ENCODE measurements at regions not wholly inside any gene's neighbourhood (a gene's known extent, or its start where the extent isn't known, plus 50 kb on each side); places are given as distances from the start of the nearest gene placed in this dataset.
"Not testable (repeated sequence)": the region's sequence is repeated elsewhere in the genome, so short reads cannot be mapped to it uniquely, and the experiment has no call there.

DNA sequence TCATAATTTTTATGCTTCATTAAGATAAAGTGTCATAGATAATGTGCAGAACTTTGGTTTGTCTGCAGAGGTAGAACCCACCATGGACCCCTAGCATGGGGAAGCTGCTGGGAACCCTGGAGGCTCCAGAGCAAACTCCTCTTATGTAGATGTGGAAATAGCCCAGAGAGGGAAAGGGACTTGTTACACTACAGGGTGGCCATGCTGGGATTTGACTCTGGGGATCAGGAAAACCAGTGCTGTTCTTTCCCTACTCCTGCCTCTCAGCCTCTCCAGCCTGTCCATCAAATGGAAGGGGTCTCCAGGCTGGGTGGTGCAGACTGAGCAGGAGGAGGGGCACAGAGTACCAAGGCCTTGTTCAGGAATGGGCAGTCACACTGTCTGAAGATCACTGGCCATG, 54.2 kb downstream of the MSX1 start:
- no peak for DNase-seq

- no peak for DNase-seq
Observed at GRCh38 chr4:4914059-4914820, 54.8 kb downstream of the MSX1 start.

GRCh38 chr4:4914965-4915845, 55.7 kb downstream of the MSX1 start:
- no peak for DNase-seq

GRCh38 chr4:4918067-4918466, 58.6 kb downstream of the MSX1 start:
- DNase-seq: no peak

- no peak for DNase-seq
Observed at GRCh38 chr4:4919927-4920326, 60.5 kb downstream of the MSX1 start.

GRCh38 chr4:4921077-4921476, 61.6 kb downstream of the MSX1 start:
- DNase-seq: no peak

DNA sequence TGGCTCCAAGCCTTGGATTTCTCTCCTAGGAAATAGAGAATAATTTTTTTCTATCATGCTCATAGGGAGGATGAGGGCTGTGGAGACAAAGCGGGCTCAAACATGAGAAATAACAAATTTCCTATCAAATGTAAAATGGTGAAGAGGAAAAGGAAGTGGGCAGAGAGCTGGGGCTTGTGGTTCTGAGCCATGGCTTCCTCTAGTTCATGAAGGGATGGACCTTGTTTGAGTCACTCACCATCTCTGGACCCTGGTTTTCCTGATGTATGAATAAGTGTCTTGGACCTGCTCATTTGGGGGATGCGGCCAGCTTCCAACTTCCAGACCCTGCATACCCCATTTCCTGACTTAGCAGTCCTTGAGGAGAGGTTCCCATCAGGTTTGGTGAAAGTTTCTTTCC, 63.0 kb downstream of the MSX1 start:
- DNase-seq: no peak

DNA sequence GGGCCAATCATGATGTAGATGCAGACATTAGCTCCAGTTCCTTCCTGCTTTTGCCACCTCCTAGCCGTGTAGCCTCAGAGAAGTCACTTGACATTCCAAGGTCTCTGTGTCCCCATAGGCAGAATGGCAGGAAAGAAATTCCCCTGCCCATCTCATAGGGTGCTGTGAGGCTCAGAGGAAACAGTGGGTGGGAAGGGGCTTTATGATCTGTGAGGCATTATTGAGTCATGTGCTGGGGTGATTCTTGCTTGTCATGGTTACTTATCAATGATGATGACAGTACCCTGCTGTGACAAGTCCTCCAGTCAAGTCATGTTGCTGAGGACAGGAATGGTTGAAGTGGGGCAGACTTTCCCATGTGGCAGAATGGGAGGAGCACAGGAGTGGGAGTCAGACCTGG, 63.7 kb downstream of the MSX1 start:
- DNase-seq: no peak

DNA sequence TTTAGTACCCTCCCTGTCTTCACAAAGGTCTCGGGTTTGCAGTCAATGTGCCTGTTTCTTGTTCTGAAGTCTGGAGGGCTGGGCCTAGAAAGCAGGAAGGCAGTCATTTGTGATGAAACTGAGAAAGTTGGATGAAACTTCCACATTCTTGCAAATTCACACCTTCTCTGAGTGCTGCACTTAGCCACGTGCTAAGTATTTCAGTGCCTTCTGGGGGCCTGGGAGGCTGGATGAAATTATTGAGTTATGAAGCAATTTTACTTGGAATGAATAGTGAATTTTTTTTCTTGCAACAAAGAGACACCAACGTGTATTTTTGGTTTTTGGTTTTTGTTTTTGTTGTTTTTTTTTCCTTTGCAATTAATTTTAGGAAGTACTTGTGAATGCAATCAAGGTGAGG, 71.2 kb downstream of the MSX1 start:
- peak; percentile 47 for DNase-seq

- no peak for DNase-seq
Observed at GRCh38 chr4:4935974-4936373, 76.5 kb downstream of the MSX1 start.

- DNase-seq: no peak
Observed at GRCh38 chr4:4937926-4938325, 78.5 kb downstream of the MSX1 start.

GRCh38 chr4:4941751-4942150, 77.5 kb downstream of the CYTL1 start:
- DNase-seq: no peak

GRCh38 chr4:4942658-4943057, 76.6 kb downstream of the CYTL1 start:
- no peak for DNase-seq

DNA sequence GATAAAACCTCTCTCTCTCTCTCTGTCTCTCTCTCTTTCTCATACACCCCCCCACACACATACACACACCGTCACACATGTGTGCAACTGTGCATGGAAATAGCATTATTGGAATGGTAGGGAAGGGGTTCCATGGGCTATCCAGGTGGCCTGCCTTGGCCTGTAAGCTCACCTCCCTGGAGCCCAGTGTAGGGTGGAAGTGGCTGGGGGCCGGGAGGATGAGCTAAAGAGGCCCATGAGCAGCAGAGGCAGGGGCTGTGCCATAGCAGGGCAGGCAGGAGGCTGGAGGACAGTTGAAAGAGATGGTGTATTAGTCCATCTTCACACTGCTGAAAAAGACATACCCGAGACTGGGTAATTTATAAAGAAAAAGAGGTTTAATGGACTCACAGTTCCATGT, 74.2 kb downstream of the CYTL1 start:
- DNase-seq: no peak

GRCh38 chr4:4945829-4946228, 73.4 kb downstream of the CYTL1 start:
- no peak for DNase-seq

- no peak for DNase-seq
Observed at GRCh38 chr4:4946416-4946815, 72.8 kb downstream of the CYTL1 start.

GRCh38 chr4:4947721-4948120, 71.5 kb downstream of the CYTL1 start:
- DNase-seq: no peak

GRCh38 chr4:4948370-4948769, 70.9 kb downstream of the CYTL1 start:
- peak; percentile 61 for DNase-seq

DNA sequence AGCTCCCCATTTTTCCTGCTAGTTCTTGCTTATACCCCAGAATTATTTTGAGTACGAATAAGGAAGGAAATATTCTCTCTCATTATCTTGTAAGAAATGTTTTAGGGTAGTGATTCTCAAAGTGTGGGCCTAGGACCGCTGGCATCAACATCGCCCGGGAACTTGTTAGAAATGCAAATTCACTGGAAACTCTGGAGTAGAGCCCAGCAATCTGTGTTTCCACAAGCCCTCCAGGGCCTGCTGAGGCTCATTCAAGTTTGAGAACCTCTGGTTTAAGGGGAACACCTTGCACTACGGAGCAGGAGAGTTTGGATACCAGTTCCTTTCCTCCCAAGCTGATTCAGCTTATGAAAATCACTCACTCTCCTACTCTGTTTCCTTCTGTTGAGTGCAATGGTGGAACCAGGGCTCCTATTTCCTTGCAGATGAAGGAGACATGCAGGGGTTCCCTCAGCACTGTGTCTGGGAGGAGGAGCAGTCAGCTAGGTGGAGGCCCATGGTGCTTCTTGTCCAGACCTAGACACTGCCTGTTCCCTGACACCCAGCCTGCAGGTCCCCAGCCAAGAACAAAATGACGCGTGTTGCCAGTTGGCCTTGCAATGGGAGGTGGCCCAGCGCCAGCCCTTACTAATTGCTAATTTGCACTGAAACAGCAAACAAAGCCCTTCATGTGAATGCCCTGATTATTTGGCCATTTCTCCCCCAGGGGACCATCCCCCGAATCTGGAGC, 68.5 kb downstream of the CYTL1 start:
- no peak for DNase-seq

DNA sequence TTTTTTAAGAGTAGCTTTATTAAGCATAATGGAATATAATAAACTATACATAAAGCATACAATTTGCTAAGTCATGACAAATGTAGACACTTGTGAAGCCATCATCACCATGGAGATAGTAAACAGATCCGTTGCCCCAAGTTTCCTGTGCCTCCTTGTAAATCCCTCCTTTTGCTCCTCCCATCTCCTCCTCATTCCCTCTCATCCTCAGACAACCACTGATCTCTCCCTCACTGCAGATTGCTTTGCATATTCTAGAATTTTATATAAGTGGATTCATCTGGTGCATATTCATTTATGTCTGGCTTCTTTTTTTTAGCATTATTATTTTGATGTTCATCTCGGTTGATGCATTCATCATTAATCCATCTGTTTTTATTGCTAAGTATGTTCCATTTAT, 67.0 kb downstream of the CYTL1 start:
- DNase-seq: no peak

GRCh38 chr4:4959344-4960074, 59.7 kb downstream of the CYTL1 start:
- DNase-seq: not testable (repeated sequence)

DNA sequence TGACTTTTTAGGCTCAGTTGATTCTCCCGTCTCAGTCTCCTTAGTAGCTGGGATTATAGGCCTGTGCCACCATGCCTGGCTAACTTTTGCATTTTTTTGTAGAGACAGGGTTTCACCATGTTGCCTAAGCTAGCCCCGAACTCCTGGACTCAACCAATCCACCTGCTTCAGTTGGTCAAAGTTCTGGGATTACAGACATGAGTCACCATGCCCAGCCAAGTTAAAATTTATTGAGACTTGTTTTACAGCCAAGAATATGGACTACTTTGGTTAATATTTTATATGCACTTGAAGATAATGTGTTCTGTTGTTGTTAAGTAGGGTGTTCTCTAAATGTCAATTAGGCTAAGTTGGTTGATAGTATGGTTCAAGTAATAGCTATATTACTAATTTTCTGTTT, 58.7 kb downstream of the CYTL1 start:
- DNase-seq: no peak
